Bronchial epithelial cell (primary cell): ENCODE measurements at regions not wholly inside any gene's neighbourhood (a gene's known extent, or its start where the extent isn't known, plus 50 kb on each side); places are given as distances from the start of the nearest gene placed in this dataset.

ENCODE experiments used
- DNase-seq: peaks from one replicate; pipeline ENCODE4 v3.0.0-alpha.2; 2010; ENCODE audit warnings: low read depth
- FAIRE-seq: peaks from 2 replicates; lab custom pipeline; 2011; peaks lifted over from hg19 to GRCh38; lab: Jason Lieb, UNC
- H3K27me3 ChIP-seq: 2 replicates; pipeline ENCODE4 v1.5.1; 2011; ENCODE audit warnings: low read length; ENCODE audit not compliant: control insufficient read depth, insufficient read depth
- H3K36me3 ChIP-seq: 2 replicates; pipeline ENCODE4 v1.5.1; 2011; ENCODE audit warnings: low read length; ENCODE audit not compliant: control insufficient read depth, insufficient read depth
- H3K4me3 ChIP-seq: 2 replicates; pipeline ENCODE4 v1.5.1; 2011; ENCODE audit warnings: mild to moderate bottlenecking, low read depth, low read length, control low read depth
- TF ChIP-seq, protein P1 (sequence below): IDR thresholded peaks from 2 replicates; pipeline ENCODE4 v1.5.1; 2011; ENCODE audit warnings: mild to moderate bottlenecking, moderate library complexity, low read length, control low read depth, inconsistent platforms; ENCODE audit not compliant: insufficient read depth, severe bottlenecking

DNA sequence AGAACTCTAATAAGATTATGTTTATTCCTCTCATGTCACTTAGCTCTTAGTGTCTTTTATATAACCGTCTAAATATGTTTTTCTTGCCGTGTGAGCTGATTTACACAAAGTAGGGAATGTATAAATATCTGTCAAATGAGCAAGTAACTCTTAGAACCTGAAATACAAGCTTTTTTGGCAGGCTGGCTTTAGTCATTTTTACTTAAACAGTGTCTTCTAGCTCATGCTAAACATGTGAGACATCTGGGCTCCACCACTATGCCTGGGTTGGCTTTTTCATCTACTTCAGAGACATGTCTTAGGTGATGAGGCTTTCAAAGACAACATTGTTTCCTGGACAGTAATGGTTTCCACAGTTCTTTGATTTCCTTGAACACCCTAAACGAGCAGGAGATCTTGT lies 137.2 kb upstream of the ZNF608 start:
- TF ChIP-seq, protein P1, sequence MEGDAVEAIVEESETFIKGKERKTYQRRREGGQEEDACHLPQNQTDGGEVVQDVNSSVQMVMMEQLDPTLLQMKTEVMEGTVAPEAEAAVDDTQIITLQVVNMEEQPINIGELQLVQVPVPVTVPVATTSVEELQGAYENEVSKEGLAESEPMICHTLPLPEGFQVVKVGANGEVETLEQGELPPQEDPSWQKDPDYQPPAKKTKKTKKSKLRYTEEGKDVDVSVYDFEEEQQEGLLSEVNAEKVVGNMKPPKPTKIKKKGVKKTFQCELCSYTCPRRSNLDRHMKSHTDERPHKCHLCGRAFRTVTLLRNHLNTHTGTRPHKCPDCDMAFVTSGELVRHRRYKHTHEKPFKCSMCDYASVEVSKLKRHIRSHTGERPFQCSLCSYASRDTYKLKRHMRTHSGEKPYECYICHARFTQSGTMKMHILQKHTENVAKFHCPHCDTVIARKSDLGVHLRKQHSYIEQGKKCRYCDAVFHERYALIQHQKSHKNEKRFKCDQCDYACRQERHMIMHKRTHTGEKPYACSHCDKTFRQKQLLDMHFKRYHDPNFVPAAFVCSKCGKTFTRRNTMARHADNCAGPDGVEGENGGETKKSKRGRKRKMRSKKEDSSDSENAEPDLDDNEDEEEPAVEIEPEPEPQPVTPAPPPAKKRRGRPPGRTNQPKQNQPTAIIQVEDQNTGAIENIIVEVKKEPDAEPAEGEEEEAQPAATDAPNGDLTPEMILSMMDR = no peak
- DNase-seq (peak; percentile 38), FAIRE-seq (no peak)
- H3K27me3 ChIP-seq = no peaks in the 10 kb centered on the region
- no peak overlapping the region for H3K4me3 ChIP-seq
- H3K36me3 ChIP-seq = no peaks in the 10 kb centered on the region

DNA sequence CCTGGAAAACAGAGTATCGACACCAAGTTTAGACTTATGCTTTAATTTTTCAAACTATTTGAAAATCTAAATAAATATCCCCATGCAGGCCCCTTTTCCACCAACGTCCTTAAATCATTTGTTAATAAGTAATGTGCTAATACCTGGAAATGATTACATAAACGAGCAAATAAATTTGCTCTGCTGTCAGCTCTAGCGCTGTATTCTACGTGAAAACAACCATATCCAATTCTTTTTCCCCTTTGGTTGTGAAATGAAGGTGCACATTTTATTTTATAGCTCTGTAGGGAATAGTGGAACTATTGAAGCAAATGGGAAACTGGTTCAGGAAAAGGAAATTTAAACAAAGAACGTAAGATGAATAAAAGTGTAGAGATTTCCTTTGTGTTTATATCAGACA lies 137.7 kb upstream of the ZNF608 start:
- FAIRE-seq (no peak), DNase-seq (no peak)
- Histone ChIP-seq H3K4me3 (no peak overlapping the region), H3K27me3 (no peaks in the 10 kb centered on the region), H3K36me3 (no peaks in the 10 kb centered on the region)
- TF ChIP-seq, protein P1 = no peak

DNA sequence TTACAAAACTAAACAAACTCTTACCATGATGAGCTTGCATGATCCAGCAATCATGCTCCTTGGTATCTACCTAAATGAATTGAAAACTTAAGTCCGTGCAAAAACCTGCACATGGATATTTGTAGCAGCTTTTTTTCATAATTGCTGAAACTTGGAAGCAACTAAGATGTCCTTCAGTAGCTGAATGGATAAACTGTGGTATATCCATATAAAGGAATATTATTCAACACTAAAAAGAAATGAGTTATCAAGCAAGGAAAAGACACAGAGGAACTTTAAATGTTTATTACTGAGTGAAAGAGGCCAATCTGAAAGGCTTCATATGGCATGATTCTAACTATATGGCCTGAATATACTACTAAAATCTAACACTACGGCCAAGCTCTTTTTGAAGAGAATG lies 139.1 kb upstream of the ZNF608 start:
- no peak for DNase-seq
- no peaks in the 10 kb centered on the region for H3K36me3 ChIP-seq
- FAIRE-seq = no peak
- no peak overlapping the region for H3K4me3 ChIP-seq
- H3K27me3 ChIP-seq = no peaks in the 10 kb centered on the region
- TF ChIP-seq, protein P1 = no peak

DNA sequence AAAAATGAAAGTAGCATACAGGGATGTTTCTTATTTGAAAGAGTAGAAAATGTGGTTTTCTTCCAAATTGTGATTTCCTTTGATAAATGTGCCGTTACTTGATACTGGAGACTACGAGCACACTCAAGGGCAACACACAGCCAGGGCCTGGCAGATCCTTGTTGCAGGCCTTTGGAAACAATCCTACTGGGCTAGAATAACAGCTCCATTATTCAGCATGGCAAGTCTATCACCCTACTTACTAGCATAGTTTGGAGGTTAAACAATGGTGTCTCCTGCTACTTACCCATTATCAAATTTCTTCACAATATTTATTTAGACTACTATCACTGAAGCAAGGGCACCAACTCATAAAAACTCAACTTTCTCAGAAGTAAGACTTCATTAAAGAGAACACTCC lies 140.8 kb upstream of the ZNF608 start:
- Histone ChIP-seq H3K36me3 (no peaks in the 10 kb centered on the region), H3K4me3 (no peak overlapping the region), H3K27me3 (no peaks in the 10 kb centered on the region)
- TF ChIP-seq, protein P1 = no peak
- FAIRE-seq (no peak), DNase-seq (no peak)

DNA sequence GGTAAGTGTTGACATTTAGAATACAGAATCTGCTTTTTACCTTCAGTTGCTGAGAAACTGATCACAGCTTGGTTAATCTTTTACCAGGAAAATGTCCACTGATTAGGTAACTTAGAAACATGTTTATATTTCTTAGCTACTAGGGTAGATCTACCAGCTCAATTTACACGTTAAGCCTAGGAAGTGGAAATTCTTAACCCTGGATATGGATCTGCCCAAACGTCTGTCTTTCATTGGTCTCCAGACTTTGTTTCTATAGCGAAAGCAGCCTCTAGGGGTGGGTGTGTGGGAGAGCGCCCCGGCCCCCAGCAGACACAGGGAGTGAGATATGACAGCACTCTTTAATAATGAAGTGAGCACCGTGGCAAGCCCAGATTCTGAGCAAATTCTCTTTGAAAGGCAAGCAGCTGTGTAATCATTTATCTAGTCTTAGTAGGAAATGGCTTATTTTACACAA lies 141.6 kb upstream of the ZNF608 start:
- Histone ChIP-seq H3K4me3 (no peak overlapping the region), H3K36me3 (no peaks in the 10 kb centered on the region), H3K27me3 (no peaks in the 10 kb centered on the region)
- DNase-seq (no peak), FAIRE-seq (no peak)
- TF ChIP-seq, protein P1 = no peak
